HG03159 (cell line): ENCODE measurements at regions not wholly inside any gene's neighbourhood (a gene's known extent, or its start where the extent isn't known, plus 50 kb on each side); places are given as distances from the start of the nearest gene placed in this dataset.
"Not testable (repeated sequence)": the region's sequence is repeated elsewhere in the genome, so short reads cannot be mapped to it uniquely, and the experiment has no call there.

Experiments used
- ATAC-seq: cut with Tn5 transposase; IDR thresholded peaks from one replicate; pipeline ENCODE4 v1.9.1; 2021; ENCODE audit warnings: mild to moderate bottlenecking, moderate library complexity; ENCODE audit not compliant: unreplicated experiment

GRCh38 chr3:66629150-66629981 is 128.5 kb upstream of the LRIG1 start:
- ATAC-seq = no peak

GRCh38 chr3:66629982-66630368 is 129.2 kb upstream of the LRIG1 start:
- no peak for ATAC-seq

GRCh38 chr3:66633402-66634381 is 132.9 kb upstream of the LRIG1 start:
- no peak for ATAC-seq

GRCh38 chr3:66638717-66639116 is 137.9 kb upstream of the LRIG1 start:
- ATAC-seq = no peak

GRCh38 chr3:66639809-66640356 is 139.1 kb upstream of the LRIG1 start:
- no peak for ATAC-seq

- no peak for ATAC-seq
Observed at GRCh38 chr3:66642019-66642418, 141.2 kb upstream of the LRIG1 start.

- ATAC-seq = no peak
Observed at GRCh38 chr3:66642484-66642883, 141.7 kb upstream of the LRIG1 start.

GRCh38 chr3:66644549-66644948 is 143.7 kb upstream of the LRIG1 start:
- ATAC-seq = no peak

GRCh38 chr3:66648975-66649374 is 148.2 kb upstream of the LRIG1 start:
- ATAC-seq = no peak

- not testable (repeated sequence) for ATAC-seq
Observed at GRCh38 chr3:66651520-66651919, 150.7 kb upstream of the LRIG1 start.

GRCh38 chr3:66652100-66652499 is 151.3 kb upstream of the LRIG1 start:
- ATAC-seq = not testable (repeated sequence)

- ATAC-seq = no peak
Observed at GRCh38 chr3:66655044-66655443, 154.2 kb upstream of the LRIG1 start.

- no peak for ATAC-seq
Observed at GRCh38 chr3:66655671-66656070, 154.8 kb upstream of the LRIG1 start.

GRCh38 chr3:66656609-66657008 is 155.8 kb upstream of the LRIG1 start:
- ATAC-seq = no peak

GRCh38 chr3:66659056-66659455 is 158.2 kb upstream of the LRIG1 start:
- no peak for ATAC-seq

- no peak for ATAC-seq
Observed at GRCh38 chr3:66661628-66662027, 160.8 kb upstream of the LRIG1 start.

- no peak for ATAC-seq
Observed at GRCh38 chr3:66662894-66663293, 162.1 kb upstream of the LRIG1 start.

GRCh38 chr3:66665021-66665695 is 164.3 kb upstream of the LRIG1 start:
- no peak for ATAC-seq

- no peak for ATAC-seq
Observed at GRCh38 chr3:66666362-66666761, 165.5 kb upstream of the LRIG1 start.

- ATAC-seq = no peak
Observed at GRCh38 chr3:66667263-66667662, 166.4 kb upstream of the LRIG1 start.

GRCh38 chr3:66671291-66671690 is 170.5 kb upstream of the LRIG1 start:
- no peak for ATAC-seq
